K562 (cell line): ENCODE measurements at regions not wholly inside any gene's neighbourhood (a gene's known extent, or its start where the extent isn't known, plus 50 kb on each side); places are given as distances from the start of the nearest gene placed in this dataset.

Experiments
- ATAC-seq: fragments of 200-7000 bp; cut with Tn5 transposase; 3 replicates; pipeline ENCODE4 v1.9.1; 2020; ENCODE audit warnings: moderate library complexity
- BruUV-seq: library from RNA; stranded (reverse); fragments of 400-500 nt; replicated peaks from 2 replicates; lab custom pipeline; 2021; lab: Mats Ljungman, UMichigan
- CTCF ChIA-PET: fragments of 300-600 bp; formaldehyde crosslinking; extraction: SDS; loops from one replicate; lab custom pipeline; 2021; ENCODE audit warnings: low intra/inter-chr PET ratio; lab: Yijun Ruan, JAX
- POLR2A ChIA-PET: fragments of 300-600, 350-650 bp; sonication (Branson Sonifier 250); formaldehyde crosslinking; extraction: SDS; loops from one replicate; lab custom pipeline; 2021; ENCODE audit warnings: antibody characterized with exemption, inconsistent platforms; lab: Yijun Ruan, JAX
- DNase-seq, 4 experiments: peaks; one replicate each; pipeline versions ENCODE4 v3.0.0 to v3.0.0-alpha.2; 2011 to 2018; ENCODE audit warnings: low spot score in 3 of 4, mixed read lengths in 3 of 4; ENCODE audit errors: extremely low read depth in 1 of 4
- FAIRE-seq: peaks from 2 replicates; lab custom pipeline; 2011; peaks lifted over from hg19 to GRCh38; lab: Jason Lieb, UNC
- H2AFZ ChIP-seq: 2 replicates; pipeline ENCODE4 v1.6.0; 2011; ENCODE audit warnings: low read depth, low read length, control low read depth, inconsistent platforms
- H3K27ac ChIP-seq: fragments of 200-600 bp; 3 replicates; pipeline ENCODE4 v1.8.0; 2011; ENCODE audit warnings: low read depth, mild to moderate bottlenecking, control low read depth, inconsistent platforms, low read length, moderate library complexity, mixed read lengths; ENCODE audit errors: extremely low read depth
- H3K27me3 ChIP-seq, 2 experiments: fragments of 300-600 bp in 1 of 2; 2 replicates in 1 of 2; 3 replicates in 1 of 2; pipeline versions ENCODE4 v1.6.0 to v1.8.0; 2011; ENCODE audit warnings: inconsistent platforms in 2 of 2, low read length in 2 of 2, mild to moderate bottlenecking in 1 of 2, mixed read lengths in 1 of 2, moderate library complexity in 1 of 2; ENCODE audit not compliant: control insufficient read depth in 2 of 2, insufficient read depth in 2 of 2
- H3K36me3 ChIP-seq: fragments of 300-600 bp; 3 replicates; pipeline ENCODE4 v1.8.0; 2011; ENCODE audit warnings: mild to moderate bottlenecking, low read length, inconsistent platforms; ENCODE audit not compliant: control insufficient read depth, insufficient read depth
- H3K4me1 ChIP-seq, 2 experiments: fragments of 200-600 bp in 1 of 2; replicated peaks in 1 of 2; 2 replicates in 1 of 2; 3 replicates in 1 of 2; pipeline versions ENCODE4 v1.5.1 to v1.8.0; 2011; ENCODE audit warnings: inconsistent platforms in 2 of 2, low read length in 2 of 2, mild to moderate bottlenecking in 1 of 2, mixed read lengths in 1 of 2, moderate library complexity in 1 of 2; ENCODE audit not compliant: control insufficient read depth in 2 of 2, insufficient read depth in 2 of 2
- H3K4me2 ChIP-seq: 2 replicates; pipeline ENCODE4 v1.6.1; 2011; ENCODE audit warnings: low read length, control low read depth, inconsistent platforms, mixed read lengths; ENCODE audit not compliant: insufficient read depth
- H3K4me3 ChIP-seq: fragments of 200-600 bp; sonication (generic), shearing (Covaris generic); 2 replicates; pipeline ENCODE4 v1.5.1; 2016; ENCODE audit warnings: control low read depth, inconsistent platforms
- H3K79me2 ChIP-seq: fragments of 200-600 bp; 3 replicates; pipeline ENCODE4 v1.8.0; 2011; ENCODE audit warnings: low read length, inconsistent platforms; ENCODE audit not compliant: control insufficient read depth, insufficient read depth
- H3K9ac ChIP-seq, 2 experiments: 2 replicates each; pipeline versions ENCODE4 v1.6.0 to v1.6.1; 2011; ENCODE audit warnings: low read depth in 2 of 2, low read length in 2 of 2, control low read depth in 1 of 2, inconsistent platforms in 1 of 2, mild to moderate bottlenecking in 1 of 2, mixed read lengths in 1 of 2; ENCODE audit not compliant: insufficient read depth in 1 of 2
- H3K9me1 ChIP-seq: one replicate; pipeline ENCODE4 v1.6.0; 2011; ENCODE audit warnings: inconsistent platforms, mild to moderate bottlenecking, low read length, moderate library complexity; ENCODE audit not compliant: control insufficient read depth, insufficient read depth
- H3K9me3 ChIP-seq: replicated peaks from 2 replicates; pipeline ENCODE4 v1.5.1; 2011; ENCODE audit warnings: low read depth, low read length, inconsistent platforms; ENCODE audit not compliant: control insufficient read depth, insufficient read depth
- H4K20me1 ChIP-seq: replicated peaks from 2 replicates; pipeline ENCODE4 v1.6.1; 2011; ENCODE audit warnings: low read length, inconsistent platforms, mixed read lengths; ENCODE audit not compliant: control insufficient read depth, insufficient read depth
- ATF1 ChIP-seq, 2 experiments: fragments of 450-650 bp in 1 of 2; IDR thresholded peaks; 2 replicates each; pipeline ENCODE4 v1.6.1; 2016; ENCODE audit warnings: missing compliant biosample characterization in 1 of 2, missing genetic modification characterization in 1 of 2
- CBX1 ChIP-seq: sonication (generic); IDR thresholded peaks from 2 replicates; pipeline ENCODE4 v1.6.1; 2016; ENCODE audit warnings: antibody characterized with exemption, low read depth, mild to moderate bottlenecking
- DACH1 ChIP-seq: fragments of 450-650 bp; IDR thresholded peaks from 2 replicates; pipeline ENCODE4 v1.6.1; 2018; ENCODE audit not compliant: partially characterized antibody
- DDX20 ChIP-seq: fragments of 450-650 bp; IDR thresholded peaks from 2 replicates; pipeline ENCODE4 v1.6.1; 2016; ENCODE audit warnings: missing genetic modification characterization, low read depth, mild to moderate bottlenecking, missing compliant biosample characterization, moderate library complexity
- EP400 ChIP-seq: fragments of 450-650 bp; IDR thresholded peaks from 2 replicates; pipeline ENCODE4 v1.6.1; 2017; ENCODE audit warnings: antibody characterized with exemption, mild to moderate bottlenecking, moderate library complexity
- ETV1 ChIP-seq: fragments of 450-650 bp; conservative IDR thresholded peaks from 2 replicates; pipeline ENCODE4 v1.6.1; 2016; ENCODE audit warnings: missing genetic modification characterization, control low read depth, low read depth, missing compliant biosample characterization
- EZH2 ChIP-seq: IDR thresholded peaks from 2 replicates; pipeline ENCODE4 v1.6.1; 2012; ENCODE audit warnings: low read depth, mild to moderate bottlenecking, inconsistent platforms, low read length, borderline replicate concordance
- HSF4 ChIP-seq: fragments of 250-450 bp; sonication (Bioruptor Pico); IDR thresholded peaks from 2 replicates; pipeline ENCODE4 v2.1.2; 2022; ENCODE audit warnings: mild to moderate bottlenecking, moderate library complexity, borderline replicate concordance
- NFRKB ChIP-seq: fragments of 450-650 bp; IDR thresholded peaks from 2 replicates; pipeline ENCODE4 v1.6.1; 2016; ENCODE audit warnings: low read depth
- OTX1 ChIP-seq: fragments of 450-650 bp; formaldehyde crosslinking; IDR thresholded peaks from 2 replicates; pipeline ENCODE4 v1.4.0; 2022; ENCODE audit warnings: mild to moderate bottlenecking
- PHF8 ChIP-seq: fragments of 200-600 bp; sonication (generic); IDR thresholded peaks from 2 replicates; pipeline ENCODE4 v1.6.1; 2012; ENCODE audit warnings: mixed run types, mild to moderate bottlenecking, inconsistent platforms, low read length, moderate library complexity, borderline replicate concordance
- PURB ChIP-seq: sonication (generic); formaldehyde crosslinking; IDR thresholded peaks from 2 replicates; pipeline ENCODE4 v1.9.0; 2021; ENCODE audit warnings: low read depth, mild to moderate bottlenecking, missing genetic modification reagents
- RAD51 ChIP-seq: fragments of 450-650 bp; IDR thresholded peaks from 2 replicates; pipeline ENCODE4 v1.7.1; 2016; ENCODE audit warnings: low read depth, mild to moderate bottlenecking, borderline replicate concordance
- STAG1 ChIP-seq: sonication (generic); formaldehyde crosslinking; IDR thresholded peaks from 2 replicates; pipeline ENCODE4 v1.5.0; 2020; ENCODE audit warnings: missing genetic modification reagents, borderline replicate concordance
- TRIM28 ChIP-seq: fragments of 450-650 bp; IDR thresholded peaks from 2 replicates; pipeline ENCODE4 v1.6.1; 2017
- ZC3H11A ChIP-seq: IDR thresholded peaks from 2 replicates; pipeline ENCODE4 v1.6.1; 2012; ENCODE audit warnings: low read depth, low read length, improper control_type of control experiment
- ZNF133 ChIP-seq: fragments of 250-450 bp; sonication (Bioruptor Pico); IDR thresholded peaks from 2 replicates; pipeline ENCODE4 v1.4.0; 2020; ENCODE audit warnings: mild to moderate bottlenecking
- ZNF239 ChIP-seq: fragments of 250-450 bp; sonication (Bioruptor Pico); IDR thresholded peaks from 2 replicates; pipeline ENCODE4 v1.4.0; 2020; ENCODE audit warnings: mild to moderate bottlenecking
- ZNF316 ChIP-seq: fragments of 450-650 bp; IDR thresholded peaks from 2 replicates; pipeline ENCODE4 v1.6.1; 2016
- WGBS: fragments of 100-300 bp; shearing (Covaris generic); methylation state at CpG from one replicate; pipeline ENCODE4 v1.1.6; 2016; ENCODE audit warnings: low coverage, mixed read lengths; ENCODE audit not compliant: insufficient coverage; ENCODE audit errors: missing lambda C conversion rate; 5-methylcytosine and 5-hydroxymethylcytosine counted together
- in situ Hi-C: fragments of 300-500 bp; cut with MboI; formaldehyde crosslinking; loops from 4 replicates; pipeline ENCODE4 v1.15.0; 2018; ENCODE audit warnings: inconsistent platforms, mixed read lengths
- intact Hi-C: fragments of 100-400 bp; cut with micrococcal nuclease; formaldehyde crosslinking; loops from 2 replicates; pipeline ENCODE4 v1.14.2; 2022

DNA sequence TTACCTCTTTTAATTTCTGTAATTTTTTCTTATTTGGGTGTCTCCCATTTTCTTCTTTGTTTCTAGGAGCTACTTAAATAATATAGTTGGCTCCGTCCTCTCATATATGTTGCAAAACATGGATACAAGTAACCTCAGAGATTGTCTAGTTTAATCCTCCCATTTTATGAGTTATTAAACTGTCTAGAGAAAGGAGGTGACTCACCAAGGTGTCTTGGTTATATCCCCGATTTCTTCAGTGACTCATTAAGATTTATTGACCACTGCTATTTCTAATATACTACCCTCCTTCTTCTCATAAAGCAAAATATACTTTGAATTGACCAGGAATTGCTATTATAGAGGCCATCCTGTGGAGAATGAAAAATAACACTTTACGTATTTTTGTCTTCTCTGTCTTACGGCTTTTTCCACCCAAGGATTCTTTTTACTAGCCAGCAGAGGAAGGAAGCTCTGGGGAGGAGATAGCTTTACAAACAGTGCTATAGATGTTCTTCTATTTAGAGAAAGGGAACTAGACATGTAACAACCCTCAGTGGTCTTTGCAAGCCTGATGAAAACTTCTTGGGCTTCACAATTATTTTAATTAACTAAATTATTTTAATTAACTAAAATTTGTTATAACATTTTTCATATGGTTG lies 300.4 kb upstream of the TNP1 start:
- BruUV-seq: no TSS peak
- H3K4me3 ChIP-seq: no peak overlapping the region
- H3K36me3 ChIP-seq: no peaks in the 10 kb centered on the region
- TF ChIP-seq ETV1 (tag) (no peak), EP400 (no peak), PHF8 (no peak), STAG1 (CRISPR knock-in tag) (no peak), CBX1 (no peak), ZC3H11A (no peak), ATF1 (CRISPR knock-in tag; IDR thresholded peaks at IDR 0.05) (no peak), ATF1 (tag; IDR thresholded peaks at IDR 0.05) (no peak), HSF4 (CRISPR knock-in tag) (no peak), PURB (CRISPR knock-in tag) (no peak), DACH1 (no peak), RAD51 (no peak), ZNF133 (CRISPR knock-in tag) (no peak), ZNF239 (no peak), EZH2 (no peak), OTX1 (no peak), TRIM28 (no peak), ZNF316 (no peak), NFRKB (no peak), DDX20 (no peak)
- TF ChIP-seq, all 486 proteins: peak for 0
- Histone ChIP-seq H3K9ac (no peak overlapping the region), H3K27ac (no peak overlapping the region), H2AFZ (no peak overlapping the region), H3K4me1 (peaks cover 0 to 7% of the 10 kb centered on the region in 2 experiments; a peak in 4 of 5 replicates), H3K4me2 (no peak overlapping the region), H3K27me3 (no peaks in the 10 kb centered on the region), H3K9me3 (no peaks in the 10 kb centered on the region), H3K79me2 (no peaks in the 10 kb centered on the region), H4K20me1 (no peaks in the 10 kb centered on the region), H3K9me1 (no peaks in the 10 kb centered on the region)
- ChIA-PET POLR2A (no interaction called here), CTCF (no interaction called here)
- DNase-seq (no peak), ATAC-seq (no peak), FAIRE-seq (no peak)
- in situ Hi-C loops (no loop called here), intact Hi-C loops (loop anchor here (5.0 to 10.0 kb wide), 2 partner anchors 98 to 285 kb away; no protein-coding TSS in a partner anchor)
- WGBS: 65% methylated on average over 4 of the region's 4 CpGs
